ENCODE measurements at regions not wholly inside any gene's neighbourhood (a gene's known extent, or its start where the extent isn't known, plus 50 kb on each side); places are given as distances from the start of the nearest gene placed in this dataset.

DNA sequence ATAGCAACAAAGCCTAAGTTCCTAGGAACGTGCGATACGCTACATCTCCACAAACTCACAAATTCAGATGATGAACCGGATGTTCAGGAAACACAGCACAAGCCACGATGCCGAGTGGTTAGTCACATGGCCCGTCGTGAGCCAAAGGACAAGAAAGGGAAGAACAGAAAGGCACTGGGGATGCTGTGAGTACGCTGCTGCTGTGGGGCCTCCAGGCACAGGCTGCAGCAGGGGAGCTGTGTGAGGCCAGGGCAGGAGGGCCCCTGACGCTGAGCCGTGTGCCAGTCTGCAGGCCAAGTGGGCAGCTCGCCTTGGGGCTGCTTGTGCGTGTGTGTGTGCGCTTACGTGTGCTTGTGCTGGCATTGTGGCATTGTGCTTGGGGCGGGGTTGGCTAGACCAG, 89.4 kb downstream of the CTTN start:
- TF ChIP-seq SP1 (IDR thresholded peaks at IDR 0.05) (no peak), NFRKB (IDR thresholded peaks at IDR 0.05) (no peak), FOXK2 (IDR thresholded peaks at IDR 0.05) (no peak), ZNF384 (IDR thresholded peaks at IDR 0.05) (no peak), CTBP1 (IDR thresholded peaks at IDR 0.05; ENCODE audit: borderline replicate concordance) (no peak), TARDBP (IDR thresholded peaks at IDR 0.05) (no peak), FOXM1 (IDR thresholded peaks at IDR 0.05; ENCODE audit: borderline replicate concordance) (no peak), SUZ12 (IDR thresholded peaks at IDR 0.05) (no peak), HDGF (IDR thresholded peaks at IDR 0.05; ENCODE audit: borderline replicate concordance) (no peak), BHLHE40 (IDR thresholded peaks at IDR 0.05; ENCODE audit: borderline replicate concordance) (no peak)

All from HEK293T (cell line).